ENCODE measurements at regions not wholly inside any gene's neighbourhood (a gene's known extent, or its start where the extent isn't known, plus 50 kb on each side); places are given as distances from the start of the nearest gene placed in this dataset.
"Not testable (repeated sequence)": the region's sequence is repeated elsewhere in the genome, so short reads cannot be mapped to it uniquely, and the experiment has no call there.

GRCh38 chr18:11383381-11383780 is 226.0 kb upstream of the SLC35G4 start:
- DNase-seq (ENCODE audit: low read depth in 2 of 2) = no peak

- DNase-seq (ENCODE audit: low read depth in 2 of 2) = no peak
Measured at GRCh38 chr18:11380968-11381367, 228.4 kb upstream of the SLC35G4 start.

GRCh38 chr18:11379660-11380059 is 229.7 kb upstream of the SLC35G4 start:
- no peak for DNase-seq (ENCODE audit: low read depth in 2 of 2)

- DNase-seq (ENCODE audit: low read depth in 2 of 2) = no peak
Measured at GRCh38 chr18:11377766-11378540, 228.6 kb upstream of the PIEZO2 start.

- no peak for DNase-seq (ENCODE audit: low read depth in 2 of 2)
Measured at GRCh38 chr18:11372163-11372562, 222.8 kb upstream of the PIEZO2 start.

GRCh38 chr18:11369556-11369955 is 220.2 kb upstream of the PIEZO2 start:
- no peak for DNase-seq (ENCODE audit: low read depth in 2 of 2)

- DNase-seq (ENCODE audit: low read depth in 2 of 2) = no peak
Measured at GRCh38 chr18:11368020-11368419, 218.7 kb upstream of the PIEZO2 start.

- no peak for DNase-seq (ENCODE audit: low read depth in 2 of 2)
Measured at GRCh38 chr18:11367351-11367750, 218.0 kb upstream of the PIEZO2 start.

GRCh38 chr18:11366410-11366809 is 217.0 kb upstream of the PIEZO2 start:
- DNase-seq (ENCODE audit: low read depth in 2 of 2) = no peak

GRCh38 chr18:11362856-11363255 is 213.5 kb upstream of the PIEZO2 start:
- no peak for DNase-seq (ENCODE audit: low read depth in 2 of 2)

- not testable (repeated sequence) for DNase-seq (ENCODE audit: low read depth in 2 of 2)
Measured at GRCh38 chr18:11361862-11362261, 212.5 kb upstream of the PIEZO2 start.

- no peak for DNase-seq (ENCODE audit: low read depth in 2 of 2)
Measured at GRCh38 chr18:11357678-11358077, 208.3 kb upstream of the PIEZO2 start.

- DNase-seq (ENCODE audit: low read depth in 2 of 2) = not testable (repeated sequence)
Measured at GRCh38 chr18:11344576-11344975, 195.2 kb upstream of the PIEZO2 start.

- DNase-seq (ENCODE audit: low read depth in 2 of 2) = no peak
Measured at GRCh38 chr18:11343096-11343495, 193.7 kb upstream of the PIEZO2 start.

GRCh38 chr18:11342115-11342514 is 192.7 kb upstream of the PIEZO2 start:
- not testable (repeated sequence) for DNase-seq (ENCODE audit: low read depth in 2 of 2)

- no peak for DNase-seq (ENCODE audit: low read depth in 2 of 2)
Measured at GRCh38 chr18:11339188-11339775, 189.9 kb upstream of the PIEZO2 start.

GRCh38 chr18:11336241-11336640 is 186.9 kb upstream of the PIEZO2 start:
- no peak for DNase-seq (ENCODE audit: low read depth in 2 of 2)

GRCh38 chr18:11327391-11328009 is 178.1 kb upstream of the PIEZO2 start:
- DNase-seq (ENCODE audit: low read depth in 2 of 2) = no peak

- DNase-seq (ENCODE audit: low read depth in 2 of 2) = no peak
Measured at GRCh38 chr18:11324956-11325882, 175.8 kb upstream of the PIEZO2 start.

- DNase-seq (ENCODE audit: low read depth in 2 of 2) = no peak
Measured at GRCh38 chr18:11324510-11324909, 175.1 kb upstream of the PIEZO2 start.

- no peak for DNase-seq (ENCODE audit: low read depth in 2 of 2)
Measured at GRCh38 chr18:11323359-11323819, 174.0 kb upstream of the PIEZO2 start.

GRCh38 chr18:11322716-11323115 is 173.3 kb upstream of the PIEZO2 start:
- DNase-seq (ENCODE audit: low read depth in 2 of 2) = no peak

All from stimulated activated CD8-positive, alpha-beta memory T cell treated with anti-CD3 and anti-CD28 coated beads, Interleukin-15, amount 100 ng/mL, for 48 hours (primary cell).